Umbilical cord (tissue), 1 donor: ENCODE measurements at regions not wholly inside any gene's neighbourhood (a gene's known extent, or its start where the extent isn't known, plus 50 kb on each side); places are given as distances from the start of the nearest gene placed in this dataset.
"Not testable (repeated sequence)": the region's sequence is repeated elsewhere in the genome, so short reads cannot be mapped to it uniquely, and the experiment has no call there.

ENCODE experiments used
- DNase-seq: peaks from one replicate; pipeline ENCODE4 v3.0.0-alpha.2; 2015; ENCODE audit warnings: low spot score

GRCh38 chr2:128504246-128505149 is 185.8 kb upstream of the HS6ST1 start:
- no peak for DNase-seq

DNA sequence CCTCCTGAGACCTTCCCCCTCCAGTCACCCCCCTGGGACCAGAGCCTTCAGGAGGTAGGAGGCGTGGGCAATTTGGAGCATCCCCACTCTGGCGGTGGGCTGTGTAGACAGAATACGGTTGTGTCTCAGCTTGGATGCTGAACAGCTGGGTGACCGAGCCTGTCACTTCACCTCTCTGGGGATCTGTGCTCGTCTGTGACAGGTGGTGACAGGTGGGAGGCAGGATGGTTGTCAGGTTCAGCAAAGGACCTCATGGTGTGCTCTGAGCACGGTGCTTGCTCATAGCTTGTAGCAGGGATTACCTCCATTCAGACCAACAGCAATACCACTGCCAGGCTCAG is 186.5 kb upstream of the HS6ST1 start:
- DNase-seq = no peak

DNA sequence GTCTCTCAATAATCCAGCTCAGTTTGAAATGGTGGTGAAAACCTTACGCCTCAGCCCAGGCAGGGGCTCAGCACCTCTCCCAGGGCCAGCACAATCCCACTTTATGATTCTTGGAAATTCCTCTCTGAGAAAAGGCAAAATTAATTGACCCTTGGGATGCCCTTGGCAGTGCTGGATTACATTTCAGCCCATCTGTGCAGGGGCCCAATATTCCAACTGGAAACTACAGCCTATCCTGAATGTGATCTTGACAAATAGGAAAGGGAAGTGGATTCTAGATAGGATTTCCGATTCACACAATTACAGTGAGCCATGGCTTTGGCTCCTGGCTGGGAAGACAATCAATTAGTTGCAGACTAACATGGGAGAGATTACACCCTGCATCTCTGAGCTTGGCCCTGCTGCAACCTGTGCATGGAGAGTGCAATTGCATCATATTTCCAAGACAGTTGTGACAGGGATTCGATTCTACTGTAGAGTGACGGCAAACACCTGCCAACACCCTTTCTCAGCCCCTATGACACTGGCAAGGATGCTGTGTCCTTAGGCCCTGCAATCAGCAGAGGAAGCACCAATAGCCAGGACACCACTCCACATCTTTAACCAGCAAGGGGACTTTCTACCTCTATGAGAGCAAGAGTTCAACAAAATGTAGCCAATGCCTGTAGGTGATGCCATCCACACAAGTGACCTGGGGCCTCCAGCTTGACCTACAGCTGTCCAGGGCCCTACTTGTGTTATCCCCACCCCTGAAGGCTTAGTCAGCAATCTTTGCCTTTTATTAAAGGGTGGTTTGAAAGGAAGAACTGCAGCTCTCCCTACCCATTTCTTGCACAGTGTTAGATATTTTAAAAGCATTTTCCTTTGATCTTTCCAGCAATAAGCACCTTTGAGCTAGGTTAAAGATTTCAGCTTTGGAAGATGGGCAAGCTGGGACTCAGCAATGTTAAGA is 187.2 kb upstream of the HS6ST1 start:
- no peak for DNase-seq

DNA sequence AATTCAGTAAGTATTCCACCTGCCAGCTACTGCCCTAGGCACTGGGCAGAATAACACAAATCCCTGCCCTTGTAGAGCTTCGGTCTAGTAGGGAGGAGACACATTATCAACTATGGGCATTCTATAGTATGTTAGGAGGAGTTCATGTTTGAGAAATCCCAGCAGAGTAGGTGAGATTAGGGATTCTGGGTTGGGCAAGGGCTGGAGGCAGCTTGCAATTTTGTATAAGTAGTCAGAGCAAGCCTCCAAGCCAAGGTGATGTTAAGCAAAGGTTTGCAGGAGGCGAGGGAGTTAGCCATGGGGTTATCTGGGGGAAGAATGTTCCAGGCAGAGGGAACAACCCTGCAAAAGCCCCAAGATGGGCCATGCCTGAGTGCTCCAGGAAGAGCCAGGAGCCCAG is 187.9 kb upstream of the HS6ST1 start:
- DNase-seq = no peak

DNA sequence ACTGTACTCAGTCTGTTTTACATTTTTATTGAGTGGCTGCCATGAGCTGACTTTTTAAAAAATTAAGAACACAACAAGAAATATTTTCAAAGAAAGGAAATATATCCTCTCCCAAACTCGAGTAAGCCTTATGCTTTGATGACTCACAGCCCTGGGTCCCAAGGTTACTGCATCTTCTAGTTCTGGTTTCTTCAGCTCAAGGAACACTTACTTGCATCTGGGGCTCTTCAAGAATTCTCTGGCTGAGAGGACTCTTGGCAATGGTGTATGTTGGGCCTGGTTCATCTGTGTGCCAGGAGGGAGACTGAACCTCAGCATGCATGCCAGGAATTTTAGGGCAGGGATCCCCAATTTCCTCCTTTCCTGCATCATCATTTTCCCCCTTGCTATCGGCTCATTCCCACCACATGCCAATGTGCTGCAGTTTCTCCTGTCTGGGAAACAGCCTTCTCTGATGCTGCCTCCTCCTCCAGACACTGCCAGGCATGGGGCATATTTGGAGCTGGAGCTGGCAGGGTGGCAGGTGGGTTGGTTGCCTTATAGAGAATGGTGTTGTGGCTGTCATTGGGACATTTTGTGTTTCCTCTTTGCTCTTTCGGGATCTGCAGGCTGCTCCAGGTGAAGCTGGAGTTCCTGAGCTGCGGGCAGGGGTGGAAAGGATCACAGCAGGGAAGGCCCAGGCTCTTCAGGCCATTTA is 192.2 kb upstream of the HS6ST1 start:
- peak; percentile 86 for DNase-seq

- DNase-seq = no peak
Observed at GRCh38 chr2:128511731-128512378, 193.2 kb upstream of the HS6ST1 start.

- no peak for DNase-seq
Observed at GRCh38 chr2:128512379-128513115, 193.9 kb upstream of the HS6ST1 start.

- DNase-seq = no peak
Observed at GRCh38 chr2:128513116-128513960, 194.7 kb upstream of the HS6ST1 start.

DNA sequence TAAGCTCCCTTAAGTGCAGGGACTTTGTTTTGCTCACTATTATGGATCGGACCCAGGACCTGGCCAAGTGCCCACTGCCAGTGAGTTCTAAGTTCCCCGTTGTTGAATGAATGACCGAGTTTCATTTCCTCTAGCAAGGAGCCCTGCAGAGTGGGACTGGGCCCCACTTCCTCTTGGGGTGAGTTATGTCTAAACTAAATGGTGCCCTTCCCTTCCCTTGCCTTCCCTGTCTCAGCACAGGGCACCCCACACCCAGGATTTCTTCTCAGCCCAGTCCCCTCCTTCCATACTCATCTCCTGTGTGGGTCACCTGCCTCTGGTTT is 195.3 kb upstream of the HS6ST1 start:
- DNase-seq = peak; percentile 26

DNA sequence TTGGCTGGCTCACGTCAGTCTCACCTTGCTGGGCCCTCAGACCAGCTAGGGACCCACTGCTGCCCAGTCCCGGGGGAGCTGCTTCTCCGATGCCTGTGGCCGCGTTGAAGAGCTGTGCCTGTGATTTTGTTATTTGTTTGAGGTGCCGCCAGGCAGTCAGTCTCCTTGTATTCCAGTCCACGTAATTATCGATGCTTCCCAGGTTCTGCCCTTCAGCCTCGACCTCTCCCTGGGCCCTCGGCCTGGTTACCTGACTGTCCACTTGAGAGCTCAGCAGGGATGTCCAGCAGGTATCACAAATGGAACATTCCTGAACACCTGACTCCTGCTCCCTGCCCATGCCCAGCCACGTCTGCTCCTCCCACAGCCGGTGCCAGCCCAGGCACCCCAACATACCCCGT is 195.9 kb upstream of the HS6ST1 start:
- no peak for DNase-seq

DNA sequence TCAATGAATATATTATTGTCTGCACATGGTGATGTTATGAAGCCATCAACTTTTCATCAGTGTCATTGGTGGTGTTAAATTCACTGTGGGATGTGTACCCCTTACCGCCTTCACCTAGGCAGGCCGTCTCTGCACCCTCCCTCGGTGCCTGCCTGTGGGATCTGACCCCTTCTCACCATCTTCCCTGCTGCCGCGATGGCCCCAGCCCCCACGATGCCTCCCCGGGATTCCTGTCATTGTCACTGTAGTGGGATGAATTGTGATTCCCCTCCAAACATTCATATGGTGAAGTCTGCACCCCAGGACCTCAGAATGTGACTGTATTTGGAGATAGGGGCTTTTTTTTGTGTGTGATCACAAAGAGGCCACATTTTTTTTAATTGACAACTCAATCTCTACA is 198.3 kb upstream of the HS6ST1 start:
- no peak for DNase-seq

DNA sequence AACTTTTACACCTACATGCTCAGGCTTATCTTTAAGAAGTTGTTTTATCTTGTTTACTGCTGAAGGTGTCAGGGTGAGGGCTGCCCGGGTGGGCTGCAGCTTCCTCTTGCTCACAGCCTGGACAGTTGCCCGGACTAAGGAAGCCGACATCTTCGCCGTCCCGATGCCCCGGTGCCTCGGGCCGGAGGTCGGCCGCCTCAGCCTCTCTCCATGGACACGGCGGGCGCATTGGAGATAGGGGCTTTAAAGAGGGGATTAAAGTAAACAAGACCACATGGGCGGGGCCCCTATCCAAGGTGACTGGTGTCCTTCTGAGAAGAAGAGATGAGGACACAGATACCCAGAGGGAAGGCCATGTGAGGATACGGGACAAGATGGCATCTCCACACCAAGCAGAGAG is 200.4 kb upstream of the HS6ST1 start:
- DNase-seq = not testable (repeated sequence)

DNA sequence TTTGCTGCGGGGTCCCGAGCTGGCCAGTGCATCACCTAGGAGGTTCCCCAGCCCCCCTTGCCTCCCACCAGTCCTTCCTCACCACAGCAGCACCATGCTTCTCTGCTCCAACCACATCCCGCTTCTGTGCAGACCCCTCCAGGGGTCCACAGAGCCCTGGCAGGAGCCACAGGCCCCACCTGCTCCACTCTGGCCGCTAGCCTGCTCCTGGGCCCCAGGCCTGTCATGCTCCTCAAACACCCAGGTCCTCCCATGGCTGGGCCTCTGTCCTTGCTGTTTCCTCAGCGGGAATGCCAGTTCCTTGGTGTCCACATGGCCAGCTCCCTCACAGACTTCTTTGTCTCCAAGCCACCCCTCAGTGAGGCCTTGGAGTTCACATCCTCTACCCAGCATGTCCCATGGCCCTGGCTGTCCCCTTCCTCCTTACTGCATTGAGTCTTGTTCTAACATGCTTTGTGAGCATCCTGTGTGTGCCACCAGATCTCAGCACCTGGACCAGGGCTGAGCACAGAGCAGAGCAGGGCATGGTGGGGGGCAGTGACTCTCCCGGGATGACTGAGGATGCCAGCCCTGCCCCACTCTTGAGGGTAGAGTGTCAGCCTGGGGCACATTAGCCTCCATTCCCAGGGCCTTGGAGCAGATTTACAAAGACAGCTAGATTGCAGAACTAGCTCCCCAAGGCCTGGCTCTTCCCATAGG is 201.0 kb upstream of the HS6ST1 start:
- no peak for DNase-seq

GRCh38 chr2:128520340-128520739 is 201.7 kb upstream of the HS6ST1 start:
- DNase-seq = no peak

DNA sequence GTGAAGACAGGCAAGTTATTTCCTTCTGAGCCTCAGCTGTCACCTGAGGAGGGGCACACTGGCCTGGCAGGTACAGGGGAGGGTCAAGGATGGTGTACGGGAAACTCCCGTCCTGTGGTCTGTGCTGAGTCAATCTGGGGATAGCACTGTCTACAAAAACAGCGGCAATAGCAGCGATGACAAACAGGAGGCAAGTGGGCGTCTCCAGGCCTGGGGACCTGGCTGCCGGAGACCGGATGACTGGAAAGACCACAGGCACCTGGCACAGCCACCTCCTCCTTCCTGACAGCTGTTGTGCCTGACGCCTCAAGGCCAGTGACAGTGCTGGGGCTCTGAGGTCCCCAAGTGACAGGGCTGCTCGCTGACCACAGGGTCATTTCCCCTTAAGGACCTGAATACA is 202.1 kb upstream of the HS6ST1 start:
- DNase-seq = no peak

GRCh38 chr2:128521482-128521881 is 202.8 kb upstream of the HS6ST1 start:
- DNase-seq = no peak

GRCh38 chr2:128522829-128523228 is 204.2 kb upstream of the HS6ST1 start:
- no peak for DNase-seq

DNA sequence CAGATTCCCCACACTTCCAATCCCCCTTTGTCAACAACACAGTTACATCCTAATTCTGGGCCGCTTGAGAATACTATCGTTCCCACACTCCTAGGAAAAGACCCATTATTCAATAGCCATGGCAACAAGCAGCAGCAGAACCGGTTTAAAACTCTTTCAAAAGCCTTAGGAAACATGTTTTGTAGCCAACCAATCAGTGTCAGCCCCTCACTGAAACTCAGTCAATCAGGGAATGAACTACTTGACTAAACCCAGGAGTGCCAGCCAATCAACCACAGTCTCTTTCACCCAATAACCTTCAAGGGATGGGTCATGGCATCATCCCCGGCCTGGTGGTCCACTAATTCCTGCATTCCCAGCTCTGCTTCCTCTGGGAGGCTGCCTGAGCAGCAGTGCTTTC is 204.8 kb upstream of the HS6ST1 start:
- no peak for DNase-seq

GRCh38 chr2:128524183-128524582 is 205.5 kb upstream of the HS6ST1 start:
- no peak for DNase-seq
